Stimulated activated CD8-positive, alpha-beta memory T cell treated with anti-CD3 and anti-CD28 coated beads, Interleukin-2, amount 100 ng/mL, for 1 hour (primary cell): ENCODE measurements at regions not wholly inside any gene's neighbourhood (a gene's known extent, or its start where the extent isn't known, plus 50 kb on each side); places are given as distances from the start of the nearest gene placed in this dataset.

Experiments used
- DNase-seq, 2 donors: peaks; one replicate each; pipeline ENCODE4 v3.0.0-alpha.2; 2020; ENCODE audit warnings: low read depth in 2 of 2

GRCh38 chr13:107205318-107206104 is 637.6 kb upstream of the ARGLU1 start:
- peak; percentile 7 to 10 for DNase-seq

GRCh38 chr13:107203146-107203847 is 635.4 kb upstream of the ARGLU1 start:
- DNase-seq: no peak

GRCh38 chr13:107202371-107203023 is 634.6 kb upstream of the ARGLU1 start:
- no peak for DNase-seq

GRCh38 chr13:107200491-107200890 is 632.6 kb upstream of the ARGLU1 start:
- no peak for DNase-seq

- no peak for DNase-seq
These were observed 624.4 kb upstream of the ARGLU1 start for GRCh38 chr13:107192289-107192688.

- no peak for DNase-seq
These were observed 622.1 kb upstream of the ARGLU1 start for GRCh38 chr13:107190065-107190464.

GRCh38 chr13:107185889-107186288 is 618.0 kb upstream of the ARGLU1 start:
- no peak for DNase-seq

- no peak for DNase-seq
These were observed 602.5 kb upstream of the ARGLU1 start for GRCh38 chr13:107170270-107170931.

- no peak for DNase-seq
These were observed 589.3 kb upstream of the ARGLU1 start for GRCh38 chr13:107157271-107157670.

- DNase-seq: no peak
These were observed 576.5 kb upstream of the ARGLU1 start for GRCh38 chr13:107144432-107144831.

GRCh38 chr13:107141767-107142166 is 573.8 kb upstream of the ARGLU1 start:
- no peak for DNase-seq

- DNase-seq: no peak
These were observed 571.1 kb upstream of the ARGLU1 start for GRCh38 chr13:107139006-107139405.

- DNase-seq: no peak
These were observed 570.5 kb upstream of the ARGLU1 start for GRCh38 chr13:107138486-107138885.

GRCh38 chr13:107133950-107134349 is 566.0 kb upstream of the ARGLU1 start:
- DNase-seq: no peak

GRCh38 chr13:107130566-107130965 is 562.6 kb upstream of the ARGLU1 start:
- no peak for DNase-seq

GRCh38 chr13:107124730-107125129 is 556.8 kb upstream of the ARGLU1 start:
- no peak for DNase-seq

- no peak for DNase-seq
These were observed 556.3 kb upstream of the ARGLU1 start for GRCh38 chr13:107124129-107124718.

- no peak for DNase-seq
These were observed 553.9 kb upstream of the ARGLU1 start for GRCh38 chr13:107121793-107122192.

- DNase-seq: no peak
These were observed 552.3 kb upstream of the ARGLU1 start for GRCh38 chr13:107119989-107120881.

GRCh38 chr13:107118506-107118905 is 550.6 kb upstream of the ARGLU1 start:
- no peak for DNase-seq
